Activated CD8-positive, alpha-beta T cell treated with anti-CD3 and anti-CD28 coated beads for 36 hours (primary cell): ENCODE measurements at regions not wholly inside any gene's neighbourhood (a gene's known extent, or its start where the extent isn't known, plus 50 kb on each side); places are given as distances from the start of the nearest gene placed in this dataset.
A peak's percentile ranks its signal among the peaks of the same experiment; 100 is the strongest.

ENCODE experiments used
- ATAC-seq: fragments of 200-7000 bp; cut with Tn5 transposase; one replicate; pipeline ENCODE4 v1.10.0; 2021; ENCODE audit warnings: mild to moderate bottlenecking, moderate library complexity
- CTCF ChIA-PET: fragments of 350-600 bp; sonication (Branson Sonifier 250); formaldehyde crosslinking; loops from one replicate; lab custom pipeline; 2021; ENCODE audit warnings: antibody characterized with exemption; lab: Charles Lee
- POLR2A ChIA-PET: fragments of 350-600 bp; sonication (Branson Sonifier 250); formaldehyde crosslinking; loops from one replicate; lab custom pipeline; 2021; ENCODE audit warnings: antibody characterized with exemption; lab: Charles Lee
- DNase-seq: peaks from one replicate; pipeline ENCODE4 v3.0.0-alpha.2; 2020
- H3K27ac Mint-ChIP-seq: one replicate; pipeline ENCODE4 v1.8.0; 2021; ENCODE audit warnings: mild to moderate bottlenecking, mixed read lengths
- H3K27me3 Mint-ChIP-seq: one replicate; pipeline ENCODE4 v1.8.0; 2021; ENCODE audit warnings: mixed read lengths
- H3K36me3 Mint-ChIP-seq: one replicate; pipeline ENCODE4 v1.8.0; 2021; ENCODE audit warnings: low read depth, mixed read lengths
- H3K4me1 Mint-ChIP-seq: one replicate; pipeline ENCODE4 v1.8.0; 2021; ENCODE audit warnings: low read depth, mixed read lengths
- H3K4me3 Mint-ChIP-seq: one replicate; pipeline ENCODE4 v1.8.0; 2021; ENCODE audit warnings: mild to moderate bottlenecking, moderate library complexity, mixed read lengths
- H3K9me3 Mint-ChIP-seq: one replicate; pipeline ENCODE4 v1.8.0; 2021; ENCODE audit warnings: mixed read lengths
- intact Hi-C: fragments of 100-400 bp; cut with micrococcal nuclease; formaldehyde crosslinking; loops from one replicate; pipeline ENCODE4 v1.10.0; 2022
- TF ChIP-seq, protein P1 (sequence below): fragments of 200-600 bp; IDR thresholded peaks from one replicate; pipeline ENCODE4 v1.8.0; 2022; ENCODE audit warnings: antibody characterized with exemption, mild to moderate bottlenecking

DNA sequence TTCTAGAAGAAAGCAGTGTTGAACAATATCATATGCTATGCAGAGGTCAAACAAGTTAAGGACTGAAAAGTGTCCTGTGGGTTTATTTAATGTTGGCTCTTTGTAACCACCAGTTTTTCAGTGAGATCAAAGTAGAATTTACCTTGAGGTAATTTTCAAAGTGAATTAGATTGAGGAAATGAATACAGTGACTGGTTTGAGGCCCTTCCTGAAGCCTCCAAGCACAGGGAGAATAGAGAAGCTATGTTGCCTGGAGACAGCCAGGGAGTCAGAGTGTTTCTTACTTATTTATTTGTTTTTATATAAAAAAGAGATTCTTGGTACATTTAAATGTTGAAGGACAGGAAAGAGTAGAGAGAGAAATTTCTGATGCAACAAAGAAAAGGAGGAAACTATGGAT, 954.3 kb upstream of the SPRY2 start:
- TF ChIP-seq, protein P1, sequence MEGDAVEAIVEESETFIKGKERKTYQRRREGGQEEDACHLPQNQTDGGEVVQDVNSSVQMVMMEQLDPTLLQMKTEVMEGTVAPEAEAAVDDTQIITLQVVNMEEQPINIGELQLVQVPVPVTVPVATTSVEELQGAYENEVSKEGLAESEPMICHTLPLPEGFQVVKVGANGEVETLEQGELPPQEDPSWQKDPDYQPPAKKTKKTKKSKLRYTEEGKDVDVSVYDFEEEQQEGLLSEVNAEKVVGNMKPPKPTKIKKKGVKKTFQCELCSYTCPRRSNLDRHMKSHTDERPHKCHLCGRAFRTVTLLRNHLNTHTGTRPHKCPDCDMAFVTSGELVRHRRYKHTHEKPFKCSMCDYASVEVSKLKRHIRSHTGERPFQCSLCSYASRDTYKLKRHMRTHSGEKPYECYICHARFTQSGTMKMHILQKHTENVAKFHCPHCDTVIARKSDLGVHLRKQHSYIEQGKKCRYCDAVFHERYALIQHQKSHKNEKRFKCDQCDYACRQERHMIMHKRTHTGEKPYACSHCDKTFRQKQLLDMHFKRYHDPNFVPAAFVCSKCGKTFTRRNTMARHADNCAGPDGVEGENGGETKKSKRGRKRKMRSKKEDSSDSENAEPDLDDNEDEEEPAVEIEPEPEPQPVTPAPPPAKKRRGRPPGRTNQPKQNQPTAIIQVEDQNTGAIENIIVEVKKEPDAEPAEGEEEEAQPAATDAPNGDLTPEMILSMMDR, result no peak
- Mint-ChIP-seq H3K4me3 (no peak overlapping the region), H3K9me3 (peaks cover 2% of the 10 kb centered on the region), H3K36me3 (no peaks in the 10 kb centered on the region), H3K27ac (no peak overlapping the region), H3K4me1 (no peaks in the 10 kb centered on the region), H3K27me3 (no peaks in the 10 kb centered on the region)
- DNase-seq (no peak), ATAC-seq (no peak)
- intact Hi-C loops, result no loop called here
- POLR2A ChIA-PET, result no interaction called here
- CTCF ChIA-PET, result no interaction called here

DNA sequence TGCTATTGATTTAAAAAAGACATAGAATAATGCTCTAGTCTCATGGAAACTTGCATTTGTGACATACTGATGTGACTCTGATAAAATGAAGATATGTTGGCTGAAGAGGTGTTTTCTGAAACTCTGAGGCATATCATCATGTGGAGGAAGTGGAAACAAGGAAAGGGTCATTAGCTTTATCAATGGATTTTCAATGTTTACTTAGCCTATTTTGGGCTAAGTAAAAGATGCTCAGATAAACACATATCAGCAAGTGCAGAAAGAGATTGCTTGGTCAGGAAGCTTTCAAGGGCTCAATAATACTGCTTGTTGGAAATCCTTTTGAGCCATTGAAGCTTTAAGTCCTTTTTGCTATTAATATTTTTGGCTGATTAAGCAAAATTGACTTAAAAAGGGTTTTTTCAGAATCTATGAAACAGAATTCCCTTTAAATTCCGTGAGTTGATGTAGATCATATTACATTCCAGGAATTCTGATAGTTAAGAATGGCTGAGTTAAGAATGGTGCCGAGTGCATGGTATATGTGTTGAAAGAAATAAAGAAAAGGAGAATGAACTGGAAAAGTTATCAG, 952.8 kb upstream of the SPRY2 start:
- no peak for ATAC-seq
- peaks cover 2% of the 10 kb centered on the region for H3K9me3 Mint-ChIP-seq
- no peaks in the 10 kb centered on the region for H3K36me3 Mint-ChIP-seq
- intact Hi-C loops, result no loop called here
- no peaks in the 10 kb centered on the region for H3K4me1 Mint-ChIP-seq
- no peaks in the 10 kb centered on the region for H3K27me3 Mint-ChIP-seq
- H3K27ac Mint-ChIP-seq, result no peak overlapping the region
- DNase-seq, result no peak
- TF ChIP-seq, protein P1, result no peak
- ChIA-PET CTCF (no interaction called here), POLR2A (no interaction called here)
- H3K4me3 Mint-ChIP-seq, result no peak overlapping the region

DNA sequence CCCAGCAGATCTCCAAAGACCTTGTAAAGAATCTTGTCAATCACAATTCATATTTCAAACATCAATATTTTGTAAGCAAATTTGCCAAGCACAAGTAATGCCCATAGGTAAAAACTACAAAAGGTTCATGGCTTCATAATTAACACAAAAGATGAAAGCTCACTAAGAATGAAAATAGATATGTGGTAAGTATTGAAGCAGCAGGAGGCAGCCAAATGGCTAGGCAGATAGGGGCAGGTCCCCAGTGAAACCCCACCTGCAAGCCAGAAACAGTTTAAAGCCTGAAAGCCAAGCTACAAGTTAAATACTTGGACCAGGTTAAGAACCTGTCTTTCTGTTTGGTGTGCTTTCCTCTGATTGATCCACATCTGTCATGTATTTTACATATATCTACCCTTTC, 942.6 kb upstream of the SPRY2 start:
- H3K4me1 Mint-ChIP-seq, result no peaks in the 10 kb centered on the region
- CTCF ChIA-PET, result no interaction called here
- no peak overlapping the region for H3K4me3 Mint-ChIP-seq
- H3K27ac Mint-ChIP-seq, result no peak overlapping the region
- H3K36me3 Mint-ChIP-seq, result no peaks in the 10 kb centered on the region
- TF ChIP-seq, protein P1, result no peak
- ATAC-seq (no peak), DNase-seq (no peak)
- intact Hi-C loops, result no loop called here
- H3K27me3 Mint-ChIP-seq, result no peaks in the 10 kb centered on the region
- H3K9me3 Mint-ChIP-seq, result peaks cover 12% of the 10 kb centered on the region
- POLR2A ChIA-PET, result no interaction called here

DNA sequence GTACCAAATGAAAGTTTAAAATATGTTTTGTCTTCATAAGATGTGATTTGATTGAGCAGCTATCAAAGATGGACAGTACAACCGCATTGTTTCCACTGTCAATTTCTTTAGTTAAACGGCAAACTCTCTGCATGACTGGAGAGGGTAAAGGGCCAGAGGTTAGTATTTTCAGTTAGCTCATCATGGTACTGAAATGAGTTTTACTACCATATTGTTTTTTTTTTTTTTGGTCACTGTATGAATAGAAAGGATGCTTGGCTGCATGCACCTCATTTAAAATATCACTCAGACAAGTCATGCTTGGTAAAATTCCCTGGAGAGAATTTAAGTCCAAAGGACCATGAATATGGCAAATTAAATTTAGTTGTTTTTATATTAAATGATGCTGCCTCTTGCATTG, 942.1 kb upstream of the SPRY2 start:
- peaks cover 12% of the 10 kb centered on the region for H3K9me3 Mint-ChIP-seq
- intact Hi-C loops, result no loop called here
- DNase-seq (no peak), ATAC-seq (no peak)
- ChIA-PET POLR2A (no interaction called here), CTCF (no interaction called here)
- no peak overlapping the region for H3K27ac Mint-ChIP-seq
- no peaks in the 10 kb centered on the region for H3K36me3 Mint-ChIP-seq
- no peaks in the 10 kb centered on the region for H3K4me1 Mint-ChIP-seq
- TF ChIP-seq, protein P1, result no peak
- no peaks in the 10 kb centered on the region for H3K27me3 Mint-ChIP-seq
- H3K4me3 Mint-ChIP-seq, result no peak overlapping the region

DNA sequence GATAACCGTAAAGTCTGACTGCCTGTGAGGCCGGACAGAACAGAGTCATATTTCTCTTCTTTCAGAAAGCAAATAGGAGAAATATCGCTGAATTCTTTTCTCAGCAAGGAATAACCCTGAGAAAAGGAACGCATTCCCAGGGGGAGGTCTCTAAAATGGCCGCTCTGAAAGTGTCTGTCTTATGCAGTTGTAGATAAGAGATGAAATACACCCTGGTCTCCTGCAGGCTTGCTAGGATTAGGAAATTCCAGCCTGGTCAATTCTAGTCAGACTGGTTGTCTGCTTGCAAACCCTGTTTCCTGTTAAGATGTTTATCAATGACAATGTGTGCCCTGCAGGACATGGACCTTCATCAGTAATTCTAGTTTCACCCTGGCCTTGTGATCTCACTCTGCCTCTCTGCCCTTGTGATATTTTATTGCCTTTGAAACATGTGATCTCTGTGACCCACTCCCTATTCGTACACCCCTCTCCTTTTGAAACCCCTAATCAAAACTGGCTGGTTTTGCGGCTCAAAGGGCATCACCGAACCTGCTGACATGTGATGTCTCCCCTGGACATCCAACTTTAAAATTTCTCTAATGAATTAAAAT, 934.8 kb upstream of the SPRY2 start:
- Mint-ChIP-seq H3K27me3 (no peaks in the 10 kb centered on the region), H3K27ac (no peak overlapping the region), H3K4me1 (no peaks in the 10 kb centered on the region), H3K9me3 (peaks cover 28% of the 10 kb centered on the region), H3K4me3 (no peak overlapping the region), H3K36me3 (no peaks in the 10 kb centered on the region)
- ChIA-PET POLR2A (no interaction called here), CTCF (no interaction called here)
- DNase-seq (peak; percentile 1), ATAC-seq (no peak)
- TF ChIP-seq, protein P1, result no peak
- intact Hi-C loops, result no loop called here
